Peyer's patch (tissue), 4 donors: ENCODE measurements at regions not wholly inside any gene's neighbourhood (a gene's known extent, or its start where the extent isn't known, plus 50 kb on each side); places are given as distances from the start of the nearest gene placed in this dataset.

Source experiments
- CTCF ChIP-seq, 6 experiments: fragments of 450-650 bp in 4 of 6; fragments of 200-600 bp in 2 of 6; sonication (generic) in 1 of 6; IDR thresholded peaks; one replicate each; pipeline ENCODE4 v1.5.1; 2017 to 2019; ENCODE audit warnings: antibody characterized with exemption in 6 of 6, mild to moderate bottlenecking in 3 of 6, moderate library complexity in 1 of 6
- POLR2A ChIP-seq, 2 donors: fragments of 450-650 bp; IDR thresholded peaks; one replicate each; pipeline ENCODE4 v1.5.1; 2017; ENCODE audit warnings: antibody characterized with exemption in 2 of 2, mild to moderate bottlenecking in 2 of 2, moderate library complexity in 2 of 2

- TF ChIP-seq CTCF (IDR thresholded peaks at IDR 0.05) (no peak), POLR2A (IDR thresholded peaks at IDR 0.05) (no peak)
These were observed 136.8 kb downstream of the PCDH7 start for GRCh38 chr4:30856795-30857564.
